ENCODE measurements at regions not wholly inside any gene's neighbourhood (a gene's known extent, or its start where the extent isn't known, plus 50 kb on each side); places are given as distances from the start of the nearest gene placed in this dataset.
A peak's percentile ranks its signal among the peaks of the same experiment; 100 is the strongest.

DNA sequence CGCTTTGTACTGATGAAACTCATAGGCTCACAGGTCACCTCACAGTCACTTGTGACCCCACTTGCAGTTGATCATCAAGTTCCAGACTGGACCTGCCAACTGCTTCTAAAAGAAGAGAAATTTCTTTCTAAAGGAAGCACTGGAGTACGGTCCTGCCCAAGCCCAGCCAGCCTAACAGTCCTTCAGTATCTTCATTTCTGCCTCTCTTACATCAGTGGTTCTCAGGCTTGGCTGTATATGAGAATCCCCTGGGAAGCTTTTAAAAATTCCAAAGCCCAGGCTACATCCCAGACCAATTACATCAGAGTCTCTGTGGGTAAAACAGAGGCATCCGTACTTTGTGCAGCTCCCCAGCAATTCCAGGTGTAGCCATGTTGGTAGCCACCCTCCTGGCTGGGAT, 282.1 kb downstream of the NFIB start:
- DNase-seq: no peak
- intact Hi-C loops (cut with DNase I): no loop called here

- intact Hi-C loops (cut with DNase I): no loop called here
- DNase-seq: no peak
Measured at GRCh38 chr9:14031060-14031414, 282.9 kb downstream of the NFIB start.

DNA sequence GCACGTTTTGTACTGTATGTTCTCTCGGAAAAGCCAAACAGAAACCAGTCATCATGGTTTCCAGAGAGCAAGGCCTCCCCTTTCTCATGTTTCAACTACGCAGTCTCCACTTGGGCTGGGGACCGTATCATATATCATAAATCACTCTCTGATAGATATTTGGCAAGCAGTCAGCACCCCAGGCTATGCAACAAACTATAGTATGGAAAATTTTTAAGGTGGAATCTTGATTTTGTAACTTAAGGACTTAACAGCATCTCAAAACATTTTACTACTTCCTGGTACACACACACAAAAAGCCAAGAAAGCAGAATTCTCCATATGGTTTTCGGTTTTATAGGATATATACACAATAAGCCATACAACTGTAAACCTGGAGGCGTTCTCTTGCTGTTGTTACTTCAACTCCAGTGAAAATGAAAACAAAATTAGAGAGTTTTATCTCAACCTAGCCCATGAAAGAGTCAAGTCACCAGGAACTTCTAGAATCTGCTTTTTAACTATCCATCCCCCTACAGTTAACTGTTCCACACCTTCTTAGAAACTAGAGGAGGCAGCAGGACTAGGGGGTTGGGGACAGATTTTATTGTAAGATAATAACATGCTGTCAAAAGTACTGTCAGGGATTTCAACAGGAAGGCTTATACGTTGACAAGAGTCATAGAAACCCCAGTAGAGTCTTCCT, 283.4 kb downstream of the NFIB start:
- DNase-seq: no peak
- intact Hi-C loops (cut with DNase I): no loop called here

- intact Hi-C loops (cut with DNase I): no loop called here
- DNase-seq: no peak
Measured at GRCh38 chr9:14029806-14030374, 284.1 kb downstream of the NFIB start.

GRCh38 chr9:14027116-14027800, 286.7 kb downstream of the NFIB start:
- DNase-seq: no peak
- intact Hi-C loops (cut with DNase I): no loop called here

- intact Hi-C loops (cut with DNase I): no loop called here
- no peak for DNase-seq
Measured at GRCh38 chr9:14025741-14026140, 288.2 kb downstream of the NFIB start.

DNA sequence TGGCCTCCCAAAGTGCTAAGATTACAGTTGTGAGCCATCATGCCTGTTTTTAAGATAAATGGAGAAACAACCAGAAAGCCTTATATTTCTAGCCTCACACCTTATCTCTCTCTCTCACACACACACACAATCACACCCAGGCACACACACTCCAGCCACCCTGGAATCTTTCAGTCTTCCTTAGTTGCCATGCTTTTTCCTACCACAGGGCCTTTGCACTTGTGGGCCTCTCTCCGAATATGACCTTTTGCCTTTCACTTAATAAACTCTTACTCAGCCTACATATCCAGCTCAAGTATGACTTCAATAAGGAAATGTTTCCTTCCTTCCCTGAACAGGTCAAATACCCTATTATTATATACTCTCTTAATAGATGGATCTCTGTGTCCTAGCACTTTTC, 290.7 kb downstream of the NFIB start:
- intact Hi-C loops (cut with DNase I): no loop called here
- no peak for DNase-seq

GRCh38 chr9:14021871-14022525, 291.9 kb downstream of the NFIB start:
- intact Hi-C loops (cut with DNase I): no loop called here
- no peak for DNase-seq

- intact Hi-C loops (cut with DNase I): loop anchor here (2.0 kb wide), 1 partner anchor 41 kb away; no protein-coding TSS in a partner anchor
Measured at GRCh38 chr9:14018081-14018480, 295.9 kb downstream of the NFIB start.

GRCh38 chr9:14014744-14015143, 299.2 kb downstream of the NFIB start:
- no peak for DNase-seq
- intact Hi-C loops (cut with DNase I): no loop called here

More at GRCh38 chr9:14018081-14018480, 295.9 kb downstream of the NFIB start:
- DNase-seq: no peak

DNA sequence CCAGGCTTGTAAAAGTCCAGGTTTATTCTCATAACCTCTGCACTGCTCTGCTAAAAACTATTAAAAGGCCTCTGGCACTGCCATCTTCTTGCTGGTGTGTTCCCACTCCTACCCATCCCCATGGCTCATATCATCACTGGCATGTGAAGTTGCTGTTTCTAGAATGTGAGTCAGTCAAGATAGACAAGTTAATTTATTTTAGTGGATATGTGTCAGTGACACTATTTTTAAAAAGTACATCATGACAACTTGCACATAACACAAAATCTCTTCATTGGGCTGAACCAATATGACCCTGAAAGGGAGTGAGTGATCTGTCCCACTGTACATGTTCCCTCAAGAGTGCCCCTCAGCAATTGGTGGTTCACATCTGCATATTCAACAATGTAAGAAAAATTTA, 299.7 kb downstream of the NFIB start:
- peak in 26 of 42 donors; percentile 8 to 76 (median 42) for DNase-seq
- intact Hi-C loops (cut with DNase I): no loop called here

DNA sequence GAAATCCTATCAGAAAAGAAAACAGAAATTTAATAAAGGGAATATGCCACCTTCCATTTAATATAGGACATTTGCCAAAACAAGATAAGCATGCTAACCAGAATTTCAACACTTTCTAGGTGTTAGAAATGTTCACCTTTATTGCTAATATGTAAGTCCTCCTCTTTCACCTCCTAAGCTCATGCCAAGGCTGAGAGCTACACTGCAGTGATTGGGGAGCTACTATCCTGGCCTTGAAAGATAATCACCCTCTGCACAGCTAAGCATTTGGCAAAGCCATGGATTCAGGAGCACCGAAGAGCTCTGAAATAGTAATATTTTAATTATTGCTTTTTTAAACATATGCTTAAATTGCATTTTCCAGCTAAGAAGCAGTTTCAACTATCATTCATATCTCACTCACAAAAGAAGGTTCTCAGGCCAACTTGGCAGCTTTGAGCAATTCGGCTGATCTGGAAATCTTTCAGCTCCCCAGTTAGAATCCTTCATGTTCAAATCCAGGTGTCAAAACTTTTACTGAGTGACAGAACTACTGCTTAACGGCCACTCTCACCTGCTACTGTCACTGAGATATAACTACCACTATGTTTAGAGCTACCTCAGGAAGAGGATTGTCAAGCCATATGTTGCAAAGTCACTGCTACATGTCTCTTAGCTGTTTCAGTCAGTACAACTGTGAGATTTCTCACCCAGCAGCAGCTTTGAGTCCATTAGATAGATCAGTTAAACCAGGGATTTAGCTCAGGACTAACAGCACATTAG, 302.0 kb downstream of the NFIB start:
- DNase-seq: no peak
- intact Hi-C loops (cut with DNase I): no loop called here

GRCh38 chr9:14007190-14007769, 306.7 kb downstream of the NFIB start:
- no peak for DNase-seq
- intact Hi-C loops (cut with DNase I): no loop called here

DNA sequence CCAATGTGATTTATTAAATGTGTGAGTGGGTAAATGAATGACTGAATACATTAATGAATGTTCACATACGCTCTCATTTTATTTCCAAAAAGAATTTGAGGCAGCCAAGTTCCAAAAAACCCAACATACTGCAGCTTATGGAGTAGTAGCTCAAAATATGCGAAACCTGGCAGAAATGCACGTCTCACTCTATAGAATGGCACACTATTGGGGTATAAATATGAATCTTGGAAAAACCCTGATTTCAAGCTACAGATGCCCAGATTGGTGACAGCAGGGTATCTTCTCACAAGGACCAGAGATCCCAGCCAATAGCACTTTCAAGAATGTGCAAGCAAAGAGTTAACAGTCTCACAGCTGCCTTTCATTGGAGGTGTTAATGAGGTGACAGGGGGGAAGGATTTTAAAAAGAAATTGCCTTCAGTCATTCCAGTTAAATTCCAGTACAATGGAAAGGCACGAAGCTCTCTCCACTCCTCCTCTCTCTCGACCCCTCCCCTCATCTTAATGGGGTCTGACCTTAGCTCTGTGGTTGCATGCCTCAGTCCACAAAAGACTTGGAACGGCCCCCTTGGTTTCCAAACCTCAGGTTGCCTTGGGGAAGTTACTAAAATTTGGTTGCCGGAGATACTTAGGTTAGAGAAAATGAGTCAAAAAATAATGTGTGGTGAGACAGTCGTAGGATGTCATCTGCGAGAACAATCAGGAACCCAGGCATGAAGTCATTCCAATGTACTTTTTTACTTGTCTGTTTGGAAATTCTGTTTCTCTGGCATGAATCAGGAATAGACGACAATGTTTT, 307.4 kb downstream of the NFIB start:
- peak in 7 of 42 donors; percentile 4 to 35 (median 16) for DNase-seq
- intact Hi-C loops (cut with DNase I): no loop called here

GRCh38 chr9:14004110-14004509, 309.8 kb downstream of the NFIB start:
- DNase-seq: no peak
- intact Hi-C loops (cut with DNase I): no loop called here

DNA sequence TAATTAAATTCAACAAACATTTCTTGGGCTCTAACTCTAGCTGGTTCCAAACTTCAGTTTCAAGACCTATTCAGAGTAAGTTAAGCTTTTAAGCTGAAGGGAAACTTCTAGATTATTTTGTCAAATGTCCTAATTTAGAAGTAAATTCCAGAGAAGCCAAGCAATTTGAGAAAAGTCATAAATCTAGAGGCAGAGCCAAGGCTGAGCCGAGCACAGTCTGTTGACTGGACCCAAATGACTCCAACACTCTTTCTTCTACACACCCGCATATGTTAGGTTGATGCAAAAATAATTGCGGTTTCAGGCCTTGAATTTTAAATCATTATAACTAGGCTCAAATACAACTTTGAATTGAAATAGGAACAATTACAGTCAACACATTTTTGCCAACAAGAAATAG, 319.7 kb downstream of the NFIB start:
- no peak for DNase-seq

DNA sequence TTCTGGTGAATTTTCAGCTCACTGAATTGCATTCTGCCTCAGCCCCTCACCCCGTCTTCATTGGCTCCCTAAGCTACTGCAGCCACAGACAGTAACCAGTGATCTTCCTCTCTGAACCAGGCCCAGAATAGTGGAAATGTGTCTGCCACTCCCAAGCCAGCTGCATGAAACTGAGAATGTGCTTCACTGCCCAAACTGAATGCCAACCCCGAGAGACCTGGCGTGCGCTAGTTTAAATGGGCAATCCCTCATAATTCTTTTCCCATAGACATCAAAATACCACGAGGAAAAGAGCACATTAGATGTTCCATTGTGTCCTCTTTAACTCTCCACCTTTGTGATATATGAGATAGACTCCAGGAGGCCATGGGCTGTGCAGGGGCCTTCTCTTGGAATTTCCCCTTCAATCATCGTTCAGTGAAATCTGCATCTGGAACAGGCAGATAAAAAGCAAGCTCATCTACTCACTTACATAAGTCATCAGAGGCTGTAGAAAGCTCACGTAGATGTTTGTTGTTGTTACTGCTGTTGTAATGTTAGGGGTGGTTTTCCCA, 320.2 kb downstream of the NFIB start:
- DNase-seq: no peak
- intact Hi-C loops (cut with DNase I): no loop called here

More for the DNA sequence above, 319.7 kb downstream of the NFIB start:
- intact Hi-C loops (cut with DNase I): no loop called here

Measured in head of caudate nucleus (tissue), 42 donors.